ENCODE measurements at regions not wholly inside any gene's neighbourhood (a gene's known extent, or its start where the extent isn't known, plus 50 kb on each side); places are given as distances from the start of the nearest gene placed in this dataset.

DNA sequence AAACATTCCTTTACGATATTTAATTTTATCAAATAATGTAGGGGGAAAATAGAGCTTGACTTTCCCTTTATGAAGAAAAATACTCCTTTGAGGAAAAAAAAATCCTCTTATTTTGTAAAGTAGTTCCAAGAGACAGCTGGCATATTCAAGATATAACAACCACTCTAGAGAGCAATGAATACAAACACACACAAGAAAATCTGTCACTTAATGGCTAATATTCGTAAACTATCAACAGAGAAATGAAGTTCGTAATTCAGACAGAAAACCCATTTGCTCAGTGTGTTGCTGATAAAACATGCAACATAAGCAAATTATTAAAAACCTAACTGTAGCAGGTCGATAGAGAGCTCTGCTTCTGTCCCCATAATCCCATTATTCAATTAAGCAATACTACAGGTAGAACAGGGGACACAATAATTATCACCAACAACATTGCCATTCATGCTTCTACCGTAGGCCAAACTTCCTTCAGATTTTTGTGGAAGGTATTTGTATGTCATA lies 714.4 kb upstream of the MARCKS start:
- no peak for DNase-seq (ENCODE audit: low spot score)

DNA sequence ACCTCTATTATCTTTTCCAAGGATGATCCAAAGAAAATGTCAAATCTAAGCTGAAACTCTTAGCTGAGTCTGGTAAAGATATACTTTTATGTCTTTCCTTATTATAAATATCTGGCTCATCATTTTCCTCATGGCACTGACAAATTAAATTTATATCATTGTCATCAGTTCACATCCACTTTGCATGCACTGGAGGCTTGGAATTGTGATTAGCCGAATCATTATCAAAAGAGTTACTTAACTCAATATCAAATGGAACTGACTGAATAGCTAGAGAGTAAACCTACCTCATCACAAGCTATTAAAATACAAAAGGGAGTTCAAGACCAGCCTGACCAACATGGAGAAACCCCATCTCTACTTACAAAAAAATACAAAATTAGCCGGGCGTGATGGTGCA lies 713.9 kb upstream of the MARCKS start:
- no peak for DNase-seq (ENCODE audit: low spot score)

DNA sequence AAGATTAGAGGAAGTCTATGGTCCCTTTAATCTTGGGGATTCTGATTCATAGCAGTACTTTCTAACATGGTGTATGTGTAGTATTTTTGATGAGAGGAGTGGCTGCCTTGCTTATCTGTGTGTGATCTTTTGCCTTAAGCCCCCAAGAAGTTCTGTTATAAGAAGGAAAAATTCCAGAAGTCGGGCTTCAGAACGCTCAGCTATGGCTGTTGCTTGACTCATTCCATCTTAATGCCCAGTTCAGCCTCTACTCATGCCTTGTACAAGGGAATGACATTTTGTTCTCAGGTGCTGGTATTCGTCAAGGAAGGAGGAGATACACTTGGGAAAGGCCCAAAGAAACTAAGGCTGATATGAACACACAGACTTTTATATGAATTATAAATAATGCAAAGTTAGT lies 713.0 kb upstream of the MARCKS start:
- DNase-seq (ENCODE audit: low spot score), result no peak

DNA sequence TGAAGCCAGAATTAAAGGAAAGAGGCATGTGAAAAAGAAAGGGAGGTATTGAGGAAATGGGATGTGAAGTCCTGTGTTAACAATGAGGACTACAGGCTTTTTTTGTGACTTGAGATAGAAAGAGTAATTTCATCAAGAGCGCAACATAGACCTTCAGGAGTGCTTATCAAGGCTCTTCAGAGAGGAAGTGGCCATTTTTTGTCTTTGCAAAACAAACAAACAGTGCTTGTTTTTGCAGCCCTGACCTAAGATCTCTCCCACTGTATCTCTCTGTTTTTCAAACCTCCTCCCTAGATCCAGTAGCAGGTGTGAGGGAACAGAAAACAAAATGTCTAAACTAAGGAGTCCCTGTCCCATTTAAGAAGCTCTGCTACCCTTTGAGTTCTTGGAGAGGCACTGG lies 710.3 kb upstream of the MARCKS start:
- DNase-seq (ENCODE audit: low spot score), result no peak

DNA sequence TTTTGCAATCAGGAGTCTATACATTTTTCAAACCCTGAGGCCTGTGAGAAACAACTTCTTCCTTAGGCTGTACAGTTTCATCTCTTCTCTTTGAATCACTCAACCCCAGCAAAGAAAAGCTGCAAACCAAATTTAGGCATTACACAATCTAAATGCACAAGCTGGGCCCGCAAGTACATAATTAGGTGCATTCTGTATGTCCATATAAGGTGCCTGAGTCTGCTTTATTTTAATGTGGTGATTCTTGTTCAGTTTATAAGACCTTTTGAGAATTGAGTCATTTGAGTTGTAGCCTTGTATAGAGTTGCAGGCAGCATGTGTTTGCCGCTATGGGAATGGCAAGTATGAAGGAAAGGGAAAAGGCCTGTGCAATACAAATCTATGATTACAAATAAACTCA lies 709.6 kb upstream of the MARCKS start:
- DNase-seq (ENCODE audit: low spot score), result no peak

DNA sequence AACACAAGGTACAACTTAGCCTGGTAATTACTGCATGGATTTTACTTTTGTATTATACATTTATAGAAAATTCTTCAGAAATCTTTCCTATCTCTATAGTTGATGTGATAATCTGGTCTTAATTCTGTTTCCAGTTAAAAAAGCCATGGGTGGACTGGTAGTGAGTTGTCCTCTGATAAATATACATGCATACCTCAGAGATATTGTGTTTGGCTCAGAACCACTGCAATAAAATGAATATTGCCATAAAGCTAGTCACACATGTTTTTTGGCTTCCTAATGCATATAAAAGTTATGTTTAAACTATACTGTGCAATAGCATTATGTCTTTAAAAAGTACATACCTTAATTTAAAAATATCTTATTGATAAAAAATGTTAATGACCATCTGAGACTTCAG lies 708.6 kb upstream of the MARCKS start:
- no peak for DNase-seq (ENCODE audit: low spot score)

DNA sequence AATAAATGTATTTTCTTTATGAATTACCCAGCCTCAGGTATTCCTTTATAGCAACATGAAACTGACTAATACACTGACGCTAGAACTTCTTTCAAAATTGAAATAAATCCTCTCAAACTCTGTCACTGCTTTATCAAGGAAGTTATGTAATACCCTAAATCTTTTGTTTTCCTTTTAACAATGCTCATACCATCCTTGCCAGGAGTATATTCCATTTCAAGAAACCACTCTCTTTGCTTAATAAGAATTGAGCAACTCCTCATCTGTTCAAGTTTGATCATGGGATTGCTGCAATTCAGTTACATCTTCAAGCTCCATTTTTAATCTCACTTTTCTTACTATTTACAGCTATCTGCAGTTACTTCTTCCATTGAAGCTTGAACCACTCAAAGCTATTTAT lies 707.6 kb upstream of the MARCKS start:
- DNase-seq (ENCODE audit: low spot score), result no peak

DNA sequence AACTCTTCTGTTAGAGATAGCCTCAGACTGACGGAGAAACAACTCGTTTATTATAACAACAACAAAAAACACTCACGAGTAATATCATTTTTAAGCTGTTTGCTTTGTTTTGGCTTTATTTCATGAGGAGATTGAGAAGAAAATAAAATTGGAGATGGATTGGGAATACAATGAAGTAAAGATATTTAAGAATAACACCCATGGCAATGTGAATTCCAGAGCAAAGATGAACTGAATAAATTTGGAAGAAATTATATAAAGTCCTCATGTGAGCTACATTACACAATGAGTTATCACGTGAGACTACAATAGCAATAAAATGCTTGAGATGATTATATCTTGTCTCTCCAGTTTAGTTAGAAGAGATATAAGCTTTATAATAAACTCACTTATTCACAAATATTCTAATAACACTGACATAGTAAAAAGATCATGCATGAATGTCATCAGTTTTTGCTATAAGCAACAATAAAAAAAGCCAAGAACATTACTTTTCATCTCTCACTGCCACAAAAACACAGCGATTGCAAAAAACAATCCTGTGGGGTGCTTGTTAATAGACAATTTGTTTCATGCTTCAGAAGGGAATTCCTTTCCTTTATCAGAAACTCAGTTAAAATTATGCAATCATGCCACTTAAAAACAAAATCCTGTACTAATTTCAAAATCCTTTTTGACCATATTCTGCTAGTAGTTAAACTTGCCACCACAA lies 696.7 kb upstream of the MARCKS start:
- no peak for DNase-seq (ENCODE audit: low spot score)

DNA sequence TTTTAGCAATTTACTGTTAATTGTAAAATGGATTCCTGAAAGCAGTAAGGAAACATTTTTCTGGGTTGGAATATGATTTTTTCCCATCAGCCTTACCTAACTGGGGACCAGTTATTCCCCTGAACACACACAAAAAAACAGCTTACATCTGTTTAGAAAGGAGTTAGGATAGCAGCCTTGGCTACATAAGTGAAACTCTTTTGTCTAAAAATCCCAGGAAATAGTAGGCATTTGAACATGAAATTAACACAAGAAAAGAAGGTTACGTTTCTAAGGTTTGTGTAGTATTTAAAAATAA lies 696.2 kb upstream of the MARCKS start:
- no peak for DNase-seq (ENCODE audit: low spot score)

DNA sequence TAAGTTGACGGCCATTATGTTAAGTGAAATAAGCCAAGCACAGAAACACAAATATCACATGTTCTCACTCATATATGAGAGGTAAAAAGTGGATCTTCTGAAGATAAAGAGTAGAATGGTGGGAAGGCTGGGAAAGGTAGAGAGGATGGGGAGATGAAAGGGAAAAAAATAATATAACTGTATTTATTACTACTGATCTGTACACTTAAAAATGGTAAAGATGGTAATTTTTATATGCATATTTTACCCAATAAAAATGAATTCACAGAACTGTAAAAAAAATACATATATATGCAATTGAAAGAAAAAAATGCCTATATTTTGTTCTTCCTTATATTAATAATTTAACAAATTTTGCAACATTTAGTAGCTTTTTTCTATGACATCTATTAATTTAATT lies 694.4 kb upstream of the MARCKS start:
- DNase-seq (ENCODE audit: low spot score), result no peak

DNA sequence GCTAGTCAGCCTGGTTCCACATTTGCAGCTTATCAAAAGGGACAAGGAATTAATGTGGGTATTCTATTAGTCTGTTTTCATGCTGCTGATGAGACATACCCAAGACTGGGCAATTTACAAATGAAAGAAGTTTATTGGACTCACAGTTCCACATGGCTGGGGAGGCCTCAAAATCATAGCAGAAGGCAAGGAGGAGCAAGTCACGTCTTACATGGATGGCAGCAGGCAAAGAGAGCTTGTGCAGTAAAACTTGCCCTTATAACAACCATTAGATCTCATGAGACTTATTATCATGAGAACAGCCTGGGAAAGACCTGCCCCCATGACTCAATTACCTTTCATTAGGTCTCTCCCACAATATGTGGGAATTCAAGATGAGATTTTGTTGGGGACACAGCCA lies 689.1 kb upstream of the MARCKS start:
- DNase-seq (ENCODE audit: low spot score), result no peak

DNA sequence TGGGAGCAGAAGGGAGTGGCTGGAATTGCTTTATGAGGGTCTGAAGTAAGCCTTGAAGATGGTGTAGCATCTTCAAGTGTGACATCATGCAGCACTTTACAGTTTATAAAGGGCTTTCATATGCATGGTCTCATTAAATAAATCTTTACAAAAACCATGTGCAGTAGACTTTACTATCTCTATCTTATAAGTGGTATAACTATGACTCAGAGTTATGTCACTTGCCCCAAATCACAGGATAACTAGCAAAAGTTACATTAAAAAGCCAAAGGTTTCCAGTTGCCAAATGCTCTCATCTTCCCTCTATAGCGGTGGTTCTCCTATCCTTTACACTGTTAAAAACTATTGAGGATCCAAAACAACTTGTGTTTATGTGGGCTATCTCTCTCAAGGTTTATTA lies 687.7 kb upstream of the MARCKS start:
- DNase-seq (ENCODE audit: low spot score), result no peak

DNA sequence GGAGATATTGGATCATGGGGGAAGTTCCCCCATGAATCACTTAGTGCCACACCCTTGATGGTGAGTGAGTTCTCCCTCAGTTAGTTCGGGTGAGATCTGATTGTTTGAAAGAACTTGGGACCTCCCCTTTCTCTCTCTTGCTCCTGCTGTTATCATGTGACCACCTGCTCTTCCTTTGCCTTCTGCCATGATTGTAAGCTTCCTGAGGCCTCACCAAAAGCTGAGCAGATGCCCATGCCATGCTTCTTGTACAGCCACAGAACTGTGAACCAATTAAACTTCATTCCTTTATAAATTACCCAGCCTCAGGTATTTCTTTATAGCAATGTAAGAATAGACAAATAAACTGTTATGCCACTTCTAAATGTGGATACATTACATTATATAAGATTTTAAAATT lies 686.7 kb upstream of the MARCKS start:
- no peak for DNase-seq (ENCODE audit: low spot score)

DNA sequence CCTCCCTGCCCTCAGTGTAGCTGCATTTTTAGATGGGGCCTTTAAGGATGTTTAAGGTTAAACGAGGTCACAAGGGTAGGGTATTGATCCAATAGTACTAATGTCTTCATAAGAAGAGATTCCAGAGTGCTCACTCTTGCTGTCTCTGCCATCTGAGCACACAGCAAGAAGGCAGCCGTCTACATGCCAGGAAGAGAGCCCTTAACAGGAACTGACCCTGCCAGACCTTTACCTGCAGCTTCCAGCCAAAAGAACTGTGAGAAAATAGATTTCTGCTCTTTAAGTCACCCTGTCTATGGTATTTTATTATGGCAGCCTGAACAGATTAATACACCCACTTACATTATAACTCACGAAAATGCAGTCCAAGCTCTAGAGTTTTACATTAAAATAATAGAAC lies 685.3 kb upstream of the MARCKS start:
- no peak for DNase-seq (ENCODE audit: low spot score)

DNA sequence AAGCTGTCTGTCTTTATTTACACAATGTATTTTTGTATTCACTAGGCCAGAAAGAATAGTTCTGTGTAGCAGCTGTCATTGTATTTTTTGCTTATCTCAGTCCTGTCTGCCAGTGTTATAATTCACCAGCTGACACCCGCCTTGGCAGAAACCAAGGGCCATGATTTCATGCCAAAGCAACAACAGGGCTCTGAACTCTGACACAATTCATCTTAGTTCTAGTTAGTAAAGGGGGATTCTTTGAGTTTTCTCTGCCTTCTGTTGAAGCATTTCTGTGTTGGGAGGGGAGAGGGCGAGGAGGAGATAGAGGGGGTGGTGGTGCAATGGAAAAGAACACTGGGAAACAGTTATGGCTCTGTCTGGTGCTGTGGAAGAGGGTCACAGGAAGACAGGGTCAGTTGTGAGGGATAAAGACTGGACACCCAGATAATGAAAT lies 684.6 kb upstream of the MARCKS start:
- no peak for DNase-seq (ENCODE audit: low spot score)

DNA sequence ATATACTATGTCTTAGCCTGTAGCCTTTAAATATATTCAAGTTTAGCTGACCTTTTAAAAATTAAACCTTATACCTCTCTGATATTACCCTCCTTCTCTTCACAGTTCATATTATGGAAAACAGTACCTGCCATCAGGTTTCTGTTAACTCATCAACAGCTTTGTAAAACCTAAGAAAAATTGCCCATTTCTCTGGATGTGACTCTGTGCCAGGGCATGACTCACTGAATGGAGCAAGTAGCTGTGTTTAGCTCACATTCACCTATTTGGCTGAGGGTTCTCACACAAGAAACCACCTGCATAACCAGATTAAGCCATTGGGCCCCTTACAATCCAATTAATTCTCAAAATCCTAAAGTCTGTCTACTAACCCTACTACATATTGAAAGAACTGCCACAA lies 678.8 kb upstream of the MARCKS start:
- DNase-seq (ENCODE audit: low spot score), result no peak

DNA sequence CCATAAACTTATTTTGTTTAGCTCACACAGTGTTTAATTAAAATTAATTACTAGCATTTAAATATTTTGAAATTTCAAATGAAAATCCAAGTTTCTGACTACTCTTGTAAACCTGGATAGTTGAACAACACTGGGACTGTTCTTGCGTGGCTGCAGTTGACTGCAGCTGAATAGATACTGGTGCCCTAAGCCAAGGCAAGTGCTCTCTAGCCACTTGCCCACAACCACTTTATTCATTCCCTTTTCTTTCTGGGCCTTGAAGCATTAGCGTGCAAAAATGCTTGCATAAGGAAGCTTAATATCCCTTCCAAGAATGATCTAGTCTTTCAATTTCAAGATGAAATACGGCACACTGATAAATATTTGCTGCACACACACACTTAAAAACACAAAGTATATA lies 676.0 kb upstream of the MARCKS start:
- DNase-seq (ENCODE audit: low spot score), result no peak

DNA sequence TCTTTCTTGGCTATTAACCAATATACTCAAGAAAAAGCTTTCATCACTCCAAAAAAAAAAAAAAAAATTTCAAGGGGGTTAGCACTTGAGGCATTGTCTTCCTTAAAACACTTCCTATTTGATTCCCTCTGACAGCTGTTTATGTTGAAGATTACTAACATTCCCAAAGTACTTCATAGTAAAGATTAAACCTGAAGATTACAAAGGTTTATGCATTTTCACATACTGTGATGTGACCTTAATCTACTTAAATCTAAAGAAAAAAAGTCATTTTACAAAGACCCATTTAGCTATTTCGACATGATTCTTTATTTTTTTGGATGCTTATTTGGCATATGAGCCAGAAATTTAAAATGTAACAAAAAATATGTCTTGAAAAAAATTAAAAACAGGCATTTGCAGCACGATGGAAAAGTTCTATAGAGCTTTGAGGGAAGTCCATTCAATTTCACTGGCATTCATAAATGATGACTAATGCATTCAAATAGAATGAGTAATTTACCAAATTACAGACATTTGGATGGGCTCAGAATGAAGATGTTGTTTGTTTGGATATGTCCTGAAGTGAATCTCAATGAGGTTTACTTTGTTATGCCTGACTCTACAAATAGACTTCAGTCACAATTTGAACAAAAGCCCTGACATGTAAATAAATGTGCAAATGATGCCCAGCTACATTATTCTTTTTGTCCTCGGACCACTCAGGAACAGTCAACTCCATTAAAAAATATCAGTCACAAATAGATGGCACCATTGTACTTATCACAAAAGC lies 674.6 kb upstream of the MARCKS start:
- DNase-seq (ENCODE audit: low spot score), result no peak

DNA sequence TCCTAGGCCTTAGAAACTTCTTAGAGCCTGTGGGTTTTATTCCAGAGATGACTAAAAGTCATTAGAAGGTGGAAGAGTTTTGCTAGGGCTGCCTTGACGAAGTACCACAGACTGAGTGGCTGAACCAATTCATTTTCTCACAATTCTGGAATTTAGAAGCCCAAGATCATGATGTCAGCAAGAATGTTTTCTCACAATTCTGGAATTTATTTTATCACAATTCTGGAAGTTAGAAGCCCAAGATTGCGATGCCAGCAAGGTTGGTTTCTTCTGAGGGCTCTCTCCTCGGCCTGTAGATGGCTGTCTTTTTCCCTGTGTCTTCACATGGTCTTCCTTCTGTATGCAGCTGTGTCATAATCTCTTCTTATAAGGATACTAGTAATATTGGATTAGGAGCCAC lies 672.9 kb upstream of the MARCKS start:
- DNase-seq (ENCODE audit: low spot score), result no peak

DNA sequence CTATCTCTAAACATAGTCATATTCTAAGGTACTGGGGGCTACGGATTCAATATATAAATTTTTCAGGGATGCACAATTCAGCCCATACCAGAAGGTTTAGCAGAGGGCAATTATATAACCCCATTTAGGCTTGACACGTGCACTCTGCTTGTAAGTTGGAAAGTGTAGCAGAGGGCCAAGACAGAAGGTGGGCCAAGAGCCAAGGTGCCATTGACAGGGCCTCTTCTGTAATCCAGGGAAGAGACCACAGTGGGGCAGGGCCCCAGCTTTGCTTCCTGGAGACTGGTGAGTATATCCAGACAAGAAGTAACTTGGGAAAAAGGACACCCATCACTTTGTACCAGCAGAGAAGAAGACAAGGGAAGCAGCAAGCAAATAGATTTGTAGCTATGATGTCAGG lies 672.4 kb upstream of the MARCKS start:
- DNase-seq (ENCODE audit: low spot score), result no peak

DNA sequence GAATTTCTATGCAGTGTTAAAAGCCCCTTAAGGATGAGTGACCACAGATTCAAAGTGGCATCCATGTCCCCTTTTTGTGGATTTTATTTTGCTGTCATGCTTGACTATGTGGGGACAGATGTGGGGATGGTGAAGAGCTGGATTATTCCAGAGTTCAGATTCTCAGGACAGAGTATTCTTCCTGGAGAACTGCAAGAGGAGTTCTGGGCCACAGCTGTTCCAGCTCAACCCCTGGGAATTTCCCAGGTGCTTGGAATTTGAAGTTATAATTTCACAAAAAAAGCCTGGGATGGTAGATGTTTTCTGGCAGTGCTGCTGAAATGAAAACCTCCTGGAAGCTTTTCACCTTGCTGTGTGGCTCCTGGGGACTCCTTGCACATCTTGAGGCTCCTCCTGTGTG lies 671.8 kb upstream of the MARCKS start:
- DNase-seq (ENCODE audit: low spot score), result no peak

DNA sequence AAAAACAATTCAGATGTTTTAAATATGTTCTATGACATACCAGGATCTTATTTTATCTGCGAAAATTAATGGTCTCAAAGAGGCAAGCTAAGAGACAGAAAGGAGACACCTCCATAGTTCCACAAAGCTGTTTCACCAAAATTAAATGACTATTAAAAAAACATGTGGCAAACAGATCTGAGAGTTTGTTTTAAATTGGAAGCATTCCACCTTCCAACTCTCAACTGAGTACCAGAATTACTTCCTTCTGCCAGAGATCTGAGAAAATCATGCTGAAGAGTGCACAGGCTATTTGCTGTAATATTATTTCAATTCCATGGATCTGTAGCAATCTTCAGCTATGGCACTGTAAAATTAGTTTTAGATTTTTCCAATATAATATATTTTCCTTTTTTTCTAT lies 669.5 kb upstream of the MARCKS start:
- DNase-seq (ENCODE audit: low spot score), result no peak

DNA sequence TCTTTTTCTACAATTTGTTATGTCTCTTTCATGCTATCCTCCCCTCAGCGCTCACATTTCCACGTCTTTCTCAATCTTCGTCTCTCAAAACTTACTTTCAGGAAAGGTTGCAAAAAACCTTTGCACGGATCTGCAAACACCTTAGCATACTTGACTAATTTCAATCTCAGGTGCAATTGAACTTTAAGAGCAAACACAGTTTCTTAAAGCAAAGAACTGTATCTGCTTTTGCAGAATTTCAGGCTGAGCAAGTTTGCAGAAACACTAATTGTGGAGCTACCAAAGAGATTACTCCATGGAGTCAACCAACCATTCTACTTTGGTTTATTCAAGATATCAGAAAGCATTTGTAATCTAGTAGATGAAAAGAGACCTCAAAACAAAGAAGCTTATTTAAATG lies 668.2 kb upstream of the MARCKS start:
- no peak for DNase-seq (ENCODE audit: low spot score)

DNA sequence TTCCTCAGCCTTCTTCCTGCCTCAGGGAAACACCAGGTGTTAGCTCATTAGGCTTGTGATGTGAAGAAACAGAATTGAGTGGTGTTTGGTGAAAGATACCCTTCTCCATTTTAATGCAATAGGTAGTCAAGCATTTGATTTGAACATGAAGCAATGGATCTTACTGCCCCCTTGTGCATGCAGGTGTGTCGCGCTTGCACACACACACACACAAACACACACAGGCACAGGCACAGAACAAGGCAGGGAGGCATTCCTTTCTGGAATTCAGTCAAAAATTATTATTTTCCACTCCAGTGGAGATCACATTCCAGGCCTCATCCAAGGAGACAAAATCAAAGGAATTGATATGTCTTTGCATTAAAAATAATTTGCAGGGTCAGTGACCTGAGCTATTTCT lies 667.0 kb upstream of the MARCKS start:
- peak; percentile 24 for DNase-seq (ENCODE audit: low spot score)
